ENCODE measurements at regions not wholly inside any gene's neighbourhood (a gene's known extent, or its start where the extent isn't known, plus 50 kb on each side); places are given as distances from the start of the nearest gene placed in this dataset.

GRCh38 chr4:153109296-153109849, 94.9 kb upstream of the TRIM2 start:
- DNase-seq: no peak

DNA sequence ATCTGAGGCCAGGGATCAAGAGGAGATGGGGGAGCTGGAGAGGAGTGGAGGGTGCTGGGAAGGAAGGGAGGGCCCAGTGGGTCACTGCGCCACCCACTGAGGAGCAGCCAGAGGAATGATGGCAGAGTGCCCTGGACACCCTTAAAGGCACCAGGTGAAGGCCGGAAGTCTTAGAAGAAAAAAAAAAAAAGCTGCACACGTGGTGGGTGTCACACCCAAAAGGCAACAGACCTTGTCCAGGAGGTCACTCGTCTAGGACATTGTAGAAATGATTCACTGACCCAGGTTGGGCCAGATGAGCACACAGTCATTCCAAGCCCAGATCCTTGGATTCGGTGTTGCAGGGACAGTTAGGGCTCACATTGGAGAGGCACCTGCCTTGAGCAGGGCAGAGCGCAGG, 93.5 kb upstream of the TRIM2 start:
- no peak for DNase-seq

- DNase-seq: no peak
Observed at GRCh38 chr4:153111426-153112040, 92.7 kb upstream of the TRIM2 start.

DNA sequence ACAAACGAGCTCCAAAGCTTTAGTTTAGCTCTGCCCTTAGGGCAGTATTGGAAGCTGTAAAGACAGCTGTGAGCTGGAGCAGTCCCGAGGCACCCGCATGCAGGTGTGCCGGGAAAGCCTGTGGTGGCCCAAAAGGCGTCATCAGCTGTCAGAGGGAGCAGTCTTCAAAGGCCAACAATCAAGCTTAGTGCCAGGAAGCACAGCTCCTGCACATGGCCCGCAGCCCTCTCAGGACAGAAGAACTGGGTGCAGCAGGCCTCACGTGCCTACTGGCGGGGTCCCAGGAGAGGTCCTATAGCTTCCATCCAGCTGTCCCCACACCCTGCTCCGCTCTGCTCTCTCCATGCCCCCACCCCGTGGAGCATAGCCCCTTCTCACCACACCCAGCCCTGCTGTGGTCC, 92.2 kb upstream of the TRIM2 start:
- DNase-seq: no peak

DNA sequence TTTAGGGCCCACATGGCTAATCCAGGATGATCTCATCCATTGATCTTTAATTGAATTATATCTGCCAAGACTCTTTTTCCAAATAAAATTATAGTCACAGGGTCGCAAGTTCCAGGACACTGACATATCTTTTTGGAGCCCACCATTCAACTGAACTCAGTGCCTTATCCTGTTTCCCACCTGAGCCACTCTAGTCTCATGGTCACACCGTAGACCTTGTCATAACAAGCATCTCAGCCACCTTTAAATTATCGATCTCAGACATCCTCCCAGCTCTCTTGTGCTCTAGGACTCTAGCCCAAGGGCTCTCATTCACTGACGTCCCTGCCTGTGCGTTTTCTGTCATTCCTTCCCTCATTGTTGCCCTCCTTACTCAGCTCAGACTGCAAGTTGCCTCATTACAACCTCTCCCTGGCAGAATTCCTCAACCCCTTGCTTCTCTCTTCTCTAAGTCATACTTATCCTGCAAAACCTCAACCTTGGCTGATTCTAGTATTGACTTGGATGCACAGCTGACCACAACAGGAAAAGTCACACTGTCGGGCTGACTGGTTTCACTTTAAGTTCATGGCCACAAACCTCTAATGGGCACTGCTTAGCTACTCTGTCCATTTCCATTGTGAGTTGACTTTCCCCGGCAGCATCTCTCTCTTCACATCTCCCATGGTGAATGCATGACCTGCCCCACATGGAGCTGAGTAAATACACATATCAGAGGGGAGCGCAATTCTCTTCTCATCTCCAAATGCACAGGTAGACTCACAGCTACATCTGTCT, 91.0 kb upstream of the TRIM2 start:
- no peak for DNase-seq

- no peak for DNase-seq
Observed at GRCh38 chr4:153113838-153114105, 90.5 kb upstream of the TRIM2 start.

DNA sequence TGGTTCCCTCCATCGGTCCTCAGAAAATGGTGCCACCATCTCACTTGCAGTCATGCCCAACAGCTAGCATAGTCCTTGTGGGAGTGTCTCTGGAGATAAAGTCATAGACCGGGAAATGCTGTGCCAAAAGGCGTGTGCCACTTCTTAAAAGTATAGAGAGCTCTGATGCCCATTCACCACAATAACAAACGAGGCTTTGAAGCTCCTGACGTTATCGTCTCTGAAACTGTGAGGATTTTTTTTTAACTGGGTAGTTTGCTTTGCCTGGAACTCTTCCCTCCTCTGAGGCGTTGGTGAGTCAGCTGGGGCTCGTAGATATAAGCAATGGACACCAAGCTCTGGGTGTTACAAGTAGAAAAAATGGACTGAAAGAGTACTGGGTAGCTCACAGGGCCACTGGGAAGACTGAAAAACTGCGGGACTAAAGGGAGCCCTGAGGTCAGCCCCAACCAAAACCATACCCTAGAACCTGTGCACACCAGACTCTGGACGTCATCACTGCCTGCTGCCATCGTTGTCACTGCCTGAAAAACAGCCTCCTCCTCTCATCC, 89.4 kb upstream of the TRIM2 start:
- no peak for DNase-seq

- DNase-seq: peak in 1 of 2 donors; percentile 62
Observed at GRCh38 chr4:153115322-153116290, 88.6 kb upstream of the TRIM2 start.

- DNase-seq: no peak
Observed at GRCh38 chr4:153116291-153116680, 88.0 kb upstream of the TRIM2 start.

GRCh38 chr4:153116801-153117200, 87.4 kb upstream of the TRIM2 start:
- DNase-seq: no peak

DNA sequence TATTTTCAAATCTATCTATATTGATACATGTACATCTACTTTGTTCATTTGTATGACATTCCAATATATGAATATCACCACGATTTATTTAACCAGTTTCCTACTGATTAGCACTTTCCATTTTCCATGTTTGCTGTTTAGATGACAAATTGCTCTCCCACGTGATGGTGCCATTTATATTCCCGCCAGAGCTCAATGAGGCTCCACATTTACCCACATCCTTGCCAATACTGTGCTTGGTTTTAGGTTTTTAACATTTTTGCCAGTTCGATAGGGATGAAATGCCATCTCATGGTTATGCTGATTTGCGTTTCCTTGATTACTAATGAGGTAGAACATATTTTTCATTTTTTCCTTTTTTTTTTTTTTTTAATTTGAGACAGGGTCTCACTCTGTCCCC, 86.7 kb upstream of the TRIM2 start:
- no peak for DNase-seq

- no peak for DNase-seq
Observed at GRCh38 chr4:153119626-153120025, 84.6 kb upstream of the TRIM2 start.

DNA sequence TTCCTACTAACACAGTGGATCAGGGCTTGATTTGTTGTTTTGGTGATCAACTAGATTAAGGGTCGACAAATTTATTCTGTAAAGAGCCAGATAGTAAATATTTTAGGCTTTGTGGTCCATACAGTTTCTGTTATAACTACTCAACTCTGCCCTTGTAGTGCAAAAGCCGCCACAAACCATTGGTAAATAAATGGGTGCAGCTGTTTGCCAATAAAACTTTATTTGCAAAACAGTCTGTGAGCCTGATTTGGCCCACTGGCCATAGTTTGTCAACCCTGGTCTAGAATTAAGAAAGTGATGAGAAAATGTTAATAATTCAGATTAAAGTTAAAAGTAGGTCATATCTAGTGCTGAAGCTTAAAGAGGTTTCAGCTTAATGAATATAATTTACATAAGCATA, 84.0 kb upstream of the TRIM2 start:
- DNase-seq: no peak

DNA sequence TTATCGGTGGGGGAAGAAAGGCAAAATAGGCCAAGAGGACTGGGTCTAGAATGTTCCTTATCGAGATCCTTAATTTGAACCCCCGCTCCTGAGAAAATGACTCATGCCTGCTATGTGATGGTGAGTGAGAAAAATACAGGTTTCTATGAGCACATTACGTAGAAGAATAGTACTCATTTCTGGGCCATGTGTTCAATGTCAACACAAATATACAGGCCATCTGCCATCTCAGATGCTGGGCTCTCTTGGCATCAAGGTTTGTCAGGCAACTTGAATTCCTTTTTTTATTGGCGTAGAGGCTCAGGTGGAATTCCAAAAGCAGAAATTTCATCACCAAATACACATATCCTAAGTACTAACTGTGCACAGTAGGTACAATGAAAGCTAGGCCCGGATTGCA, 81.4 kb upstream of the TRIM2 start:
- DNase-seq: no peak

GRCh38 chr4:153126137-153126536, 78.1 kb upstream of the TRIM2 start:
- no peak for DNase-seq

GRCh38 chr4:153127760-153128494, 76.3 kb upstream of the TRIM2 start:
- peak; percentile 32 to 72 for DNase-seq

GRCh38 chr4:153131596-153131995, 72.6 kb upstream of the TRIM2 start:
- no peak for DNase-seq

DNA sequence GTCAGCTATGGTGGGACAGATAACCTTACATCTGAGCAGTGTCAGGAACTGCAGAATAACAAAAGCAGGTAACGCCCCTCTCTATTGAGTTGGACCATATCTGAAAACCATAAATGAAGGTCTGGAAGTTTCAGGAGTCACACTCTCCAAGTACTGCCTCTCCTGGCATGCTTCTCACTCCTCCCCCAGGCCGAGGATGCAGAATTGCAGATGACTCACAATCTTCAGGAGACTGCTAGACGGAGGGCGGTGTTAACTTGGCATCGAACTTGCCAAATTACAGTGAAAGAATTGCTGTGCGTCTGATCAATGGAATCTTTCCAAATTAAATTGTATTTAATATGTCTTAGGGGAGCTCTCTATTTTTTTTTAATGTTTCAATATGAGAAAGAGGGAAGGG, 67.1 kb upstream of the TRIM2 start:
- DNase-seq: no peak

GRCh38 chr4:153137677-153138630, 66.3 kb upstream of the TRIM2 start:
- no peak for DNase-seq

DNA sequence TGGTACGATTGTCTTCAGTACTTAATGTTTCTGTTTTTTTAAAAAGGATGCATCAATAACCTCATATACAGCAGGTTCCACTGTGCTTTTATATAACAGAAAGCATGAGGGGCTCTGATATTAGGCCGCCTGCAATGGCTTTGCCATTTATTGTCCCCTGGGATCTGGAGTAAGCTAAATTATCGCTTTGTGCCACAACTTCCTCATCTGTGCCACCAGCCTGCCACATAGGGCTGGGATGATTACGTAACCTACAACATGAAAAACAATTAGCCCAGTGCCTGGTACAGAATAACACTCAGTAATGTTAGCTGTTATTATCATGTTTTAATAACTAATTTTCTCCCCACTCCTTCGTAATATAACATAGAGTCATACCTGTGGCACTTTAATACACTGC, 65.5 kb upstream of the TRIM2 start:
- DNase-seq: peak in 1 of 2 donors; percentile 48

DNA sequence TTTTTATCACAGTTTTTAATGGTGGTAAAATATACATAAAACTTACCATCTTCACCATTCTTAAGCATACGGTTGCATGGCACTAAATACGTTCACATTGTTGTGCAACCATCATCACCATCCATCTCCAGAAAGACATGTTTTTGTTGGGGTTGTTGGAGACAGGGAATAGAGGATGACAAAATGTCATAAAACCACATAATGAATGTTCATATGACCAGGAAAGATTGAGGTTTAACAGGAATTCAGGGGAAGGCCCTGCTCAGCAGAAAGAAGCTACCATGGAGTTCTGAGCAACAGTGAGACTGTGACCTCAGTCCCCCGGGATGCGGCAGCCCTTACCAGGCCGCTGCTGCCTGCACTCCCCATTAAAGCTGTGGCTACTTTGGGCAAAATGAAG, 63.9 kb upstream of the TRIM2 start:
- no peak for DNase-seq
